ENCODE measurements at regions not wholly inside any gene's neighbourhood (a gene's known extent, or its start where the extent isn't known, plus 50 kb on each side); places are given as distances from the start of the nearest gene placed in this dataset.
A peak's percentile ranks its signal among the peaks of the same experiment; 100 is the strongest.

GRCh38 chr9:2320632-2321031 is 301.0 kb upstream of the VLDLR start:
- Histone ChIP-seq H3K36me3 (ENCODE audit: low read depth) (no peaks in the 10 kb centered on the region), H3K9me3 (ENCODE audit: severe bottlenecking) (no peaks in the 10 kb centered on the region), H3K4me1 (ENCODE audit: insufficient read depth, poor library complexity, severe bottlenecking) (no peaks in the 10 kb centered on the region), H3K4me3 (ENCODE audit: severe bottlenecking) (no peak overlapping the region), H3K27me3 (ENCODE audit: insufficient read depth, poor library complexity, severe bottlenecking) (no peaks in the 10 kb centered on the region), H3K27ac (ENCODE audit: poor library complexity, severe bottlenecking) (no peak overlapping the region)
- TF ChIP-seq CTCF (IDR thresholded peaks at IDR 0.05; ENCODE audit: poor library complexity, severe bottlenecking): no peak
- no peak for ATAC-seq (ENCODE audit: low read depth)
- DNase-seq (ENCODE audit: low spot score): no peak

GRCh38 chr9:2321523-2322148 is 300.0 kb upstream of the VLDLR start:
- Histone ChIP-seq H3K4me3 (ENCODE audit: severe bottlenecking) (no peak overlapping the region), H3K9me3 (ENCODE audit: severe bottlenecking) (no peaks in the 10 kb centered on the region), H3K4me1 (ENCODE audit: insufficient read depth, poor library complexity, severe bottlenecking) (no peaks in the 10 kb centered on the region), H3K27me3 (ENCODE audit: insufficient read depth, poor library complexity, severe bottlenecking) (no peaks in the 10 kb centered on the region), H3K36me3 (ENCODE audit: low read depth) (no peaks in the 10 kb centered on the region), H3K27ac (ENCODE audit: poor library complexity, severe bottlenecking) (no peak overlapping the region)
- no peak for ATAC-seq (ENCODE audit: low read depth)
- TF ChIP-seq CTCF (IDR thresholded peaks at IDR 0.05; ENCODE audit: poor library complexity, severe bottlenecking): peak; percentile 18
- no peak for DNase-seq (ENCODE audit: low spot score)

- Histone ChIP-seq H3K4me3 (ENCODE audit: severe bottlenecking) (no peak overlapping the region), H3K4me1 (ENCODE audit: insufficient read depth, poor library complexity, severe bottlenecking) (no peaks in the 10 kb centered on the region), H3K36me3 (ENCODE audit: low read depth) (no peaks in the 10 kb centered on the region), H3K27ac (ENCODE audit: poor library complexity, severe bottlenecking) (no peak overlapping the region), H3K27me3 (ENCODE audit: insufficient read depth, poor library complexity, severe bottlenecking) (no peaks in the 10 kb centered on the region), H3K9me3 (ENCODE audit: severe bottlenecking) (no peaks in the 10 kb centered on the region)
- TF ChIP-seq CTCF (IDR thresholded peaks at IDR 0.05; ENCODE audit: poor library complexity, severe bottlenecking): no peak
- DNase-seq (ENCODE audit: low spot score) (no peak), ATAC-seq (ENCODE audit: low read depth) (no peak)
Observed at GRCh38 chr9:2324742-2325141, 296.8 kb upstream of the VLDLR start.

GRCh38 chr9:2332663-2333062 is 288.9 kb upstream of the VLDLR start:
- H3K27ac ChIP-seq (ENCODE audit: poor library complexity, severe bottlenecking): no peak overlapping the region
- no peaks in the 10 kb centered on the region for H3K4me1 ChIP-seq (ENCODE audit: insufficient read depth, poor library complexity, severe bottlenecking)
- H3K4me3 ChIP-seq (ENCODE audit: severe bottlenecking): no peak overlapping the region
- no peak for TF ChIP-seq CTCF (IDR thresholded peaks at IDR 0.05; ENCODE audit: poor library complexity, severe bottlenecking)
- DNase-seq (ENCODE audit: low spot score) (no peak), ATAC-seq (ENCODE audit: low read depth) (no peak)
- H3K36me3 ChIP-seq (ENCODE audit: low read depth): no peaks in the 10 kb centered on the region
- H3K9me3 ChIP-seq (ENCODE audit: severe bottlenecking): no peaks in the 10 kb centered on the region
- no peaks in the 10 kb centered on the region for H3K27me3 ChIP-seq (ENCODE audit: insufficient read depth, poor library complexity, severe bottlenecking)

GRCh38 chr9:2335260-2335659 is 286.3 kb upstream of the VLDLR start:
- no peaks in the 10 kb centered on the region for H3K9me3 ChIP-seq (ENCODE audit: severe bottlenecking)
- ATAC-seq (ENCODE audit: low read depth) (no peak), DNase-seq (ENCODE audit: low spot score) (no peak)
- peaks cover 6% of the 10 kb centered on the region for H3K4me1 ChIP-seq (ENCODE audit: insufficient read depth, poor library complexity, severe bottlenecking)
- no peak overlapping the region for H3K4me3 ChIP-seq (ENCODE audit: severe bottlenecking)
- no peak overlapping the region for H3K27ac ChIP-seq (ENCODE audit: poor library complexity, severe bottlenecking)
- no peaks in the 10 kb centered on the region for H3K36me3 ChIP-seq (ENCODE audit: low read depth)
- no peaks in the 10 kb centered on the region for H3K27me3 ChIP-seq (ENCODE audit: insufficient read depth, poor library complexity, severe bottlenecking)
- no peak for TF ChIP-seq CTCF (IDR thresholded peaks at IDR 0.05; ENCODE audit: poor library complexity, severe bottlenecking)

Measured in RWPE2 (cell line).